ENCODE measurements at regions not wholly inside any gene's neighbourhood (a gene's known extent, or its start where the extent isn't known, plus 50 kb on each side); places are given as distances from the start of the nearest gene placed in this dataset.
A peak's percentile ranks its signal among the peaks of the same experiment; 100 is the strongest.

GRCh38 chr3:130256821-130257340 lies 88.6 kb upstream of the COL6A5 start:
- DNase-seq (ENCODE audit: extremely low read depth, insufficient read length), result no peak
- no peaks in the 10 kb centered on the region for H3K36me3 ChIP-seq (ENCODE audit: control insufficient read depth, insufficient read depth, low read length)
- TF ChIP-seq CTCF (IDR thresholded peaks at IDR 0.05; ENCODE audit: insufficient read depth, low read length, poor library complexity, severe bottlenecking), result no peak
- no peak overlapping the region for H3K4me3 ChIP-seq (replicated peaks; ENCODE audit: low read depth, low read length)
- no peaks in the 10 kb centered on the region for H3K27me3 ChIP-seq (replicated peaks; ENCODE audit: control insufficient read depth, insufficient read depth, low read length)

- H3K27me3 ChIP-seq (replicated peaks; ENCODE audit: control insufficient read depth, insufficient read depth, low read length), result no peaks in the 10 kb centered on the region
- no peak overlapping the region for H3K4me3 ChIP-seq (replicated peaks; ENCODE audit: low read depth, low read length)
- TF ChIP-seq CTCF (IDR thresholded peaks at IDR 0.05; ENCODE audit: insufficient read depth, low read length, poor library complexity, severe bottlenecking), result no peak
- no peak for DNase-seq (ENCODE audit: extremely low read depth, insufficient read length)
- no peaks in the 10 kb centered on the region for H3K36me3 ChIP-seq (ENCODE audit: control insufficient read depth, insufficient read depth, low read length)
These were observed 86.9 kb upstream of the COL6A5 start for GRCh38 chr3:130258532-130258952.

- no peak for DNase-seq (ENCODE audit: extremely low read depth, insufficient read length)
- no peaks in the 10 kb centered on the region for H3K36me3 ChIP-seq (ENCODE audit: control insufficient read depth, insufficient read depth, low read length)
- no peak overlapping the region for H3K4me3 ChIP-seq (replicated peaks; ENCODE audit: low read depth, low read length)
- no peaks in the 10 kb centered on the region for H3K27me3 ChIP-seq (replicated peaks; ENCODE audit: control insufficient read depth, insufficient read depth, low read length)
- TF ChIP-seq CTCF (IDR thresholded peaks at IDR 0.05; ENCODE audit: insufficient read depth, low read length, poor library complexity, severe bottlenecking), result no peak
These were observed 86.2 kb upstream of the COL6A5 start for GRCh38 chr3:130259166-130259874.

- DNase-seq (ENCODE audit: extremely low read depth, insufficient read length), result no peak
- no peak for TF ChIP-seq CTCF (IDR thresholded peaks at IDR 0.05; ENCODE audit: insufficient read depth, low read length, poor library complexity, severe bottlenecking)
- H3K4me3 ChIP-seq (replicated peaks; ENCODE audit: low read depth, low read length), result no peak overlapping the region
- no peaks in the 10 kb centered on the region for H3K36me3 ChIP-seq (ENCODE audit: control insufficient read depth, insufficient read depth, low read length)
- no peaks in the 10 kb centered on the region for H3K27me3 ChIP-seq (replicated peaks; ENCODE audit: control insufficient read depth, insufficient read depth, low read length)
These were observed 84.6 kb upstream of the COL6A5 start for GRCh38 chr3:130260918-130261317.

- DNase-seq (ENCODE audit: extremely low read depth, insufficient read length), result peak; percentile 7
- TF ChIP-seq CTCF (IDR thresholded peaks at IDR 0.05; ENCODE audit: insufficient read depth, low read length, poor library complexity, severe bottlenecking), result no peak
- Histone ChIP-seq H3K27me3 (replicated peaks; ENCODE audit: control insufficient read depth, insufficient read depth, low read length) (no peaks in the 10 kb centered on the region), H3K4me3 (replicated peaks; ENCODE audit: low read depth, low read length) (no peak overlapping the region), H3K36me3 (ENCODE audit: control insufficient read depth, insufficient read depth, low read length) (no peaks in the 10 kb centered on the region)
These were observed 81.8 kb upstream of the COL6A5 start for GRCh38 chr3:130263708-130264107.
